ENCODE measurements at regions not wholly inside any gene's neighbourhood (a gene's known extent, or its start where the extent isn't known, plus 50 kb on each side); places are given as distances from the start of the nearest gene placed in this dataset.

DNA sequence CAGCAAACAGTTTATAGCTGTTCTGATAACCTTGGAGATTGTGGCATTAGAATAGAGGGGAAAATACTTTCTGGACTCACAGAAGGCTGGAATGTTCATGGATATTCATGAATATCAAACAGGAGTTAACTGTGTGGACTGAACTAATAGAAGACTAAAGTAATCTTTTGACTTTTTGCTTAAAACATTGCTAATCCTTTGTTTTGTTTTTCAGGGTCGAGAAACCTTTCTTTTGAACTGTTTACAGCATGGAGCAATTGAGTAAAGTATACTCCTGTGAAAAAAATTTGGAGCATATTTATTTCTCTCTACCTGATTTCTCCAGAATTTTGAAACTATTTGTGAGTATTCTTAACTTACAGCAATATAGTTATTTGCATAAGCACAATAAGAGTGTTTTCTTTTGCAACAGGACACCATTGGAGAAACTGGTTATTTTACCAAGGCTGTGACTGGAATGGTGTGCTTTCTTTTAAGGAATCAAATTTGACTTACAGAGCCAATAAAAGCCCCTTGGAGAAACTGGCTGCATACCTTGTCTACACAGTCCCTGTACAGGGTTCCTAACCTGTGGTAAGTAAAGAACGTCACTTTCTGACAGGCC lies 821.6 kb downstream of the TBC1D22A start:
- DNase-seq (ENCODE audit: insufficient read length, low spot score) (no peak), FAIRE-seq (no peak)

DNA sequence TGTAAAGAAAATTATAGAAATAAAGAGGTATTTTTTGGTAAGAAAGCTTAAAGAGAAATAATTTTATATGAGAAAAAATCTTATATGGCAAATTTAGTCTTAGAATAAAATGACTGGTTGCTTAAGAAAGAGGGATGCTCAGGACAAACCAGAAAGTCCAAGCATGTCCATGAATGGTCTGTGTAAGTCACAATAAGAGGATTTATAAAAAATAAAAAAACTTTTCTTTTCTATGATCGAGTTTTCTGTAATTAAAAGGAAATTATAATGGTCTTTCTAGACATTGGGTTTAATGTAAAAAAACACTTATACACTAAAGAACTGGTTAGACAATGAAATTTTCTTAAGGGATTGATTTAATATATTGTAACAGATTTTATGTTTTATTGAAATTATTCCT lies 819.6 kb downstream of the TBC1D22A start:
- DNase-seq (ENCODE audit: insufficient read length, low spot score) (no peak), FAIRE-seq (no peak)

DNA sequence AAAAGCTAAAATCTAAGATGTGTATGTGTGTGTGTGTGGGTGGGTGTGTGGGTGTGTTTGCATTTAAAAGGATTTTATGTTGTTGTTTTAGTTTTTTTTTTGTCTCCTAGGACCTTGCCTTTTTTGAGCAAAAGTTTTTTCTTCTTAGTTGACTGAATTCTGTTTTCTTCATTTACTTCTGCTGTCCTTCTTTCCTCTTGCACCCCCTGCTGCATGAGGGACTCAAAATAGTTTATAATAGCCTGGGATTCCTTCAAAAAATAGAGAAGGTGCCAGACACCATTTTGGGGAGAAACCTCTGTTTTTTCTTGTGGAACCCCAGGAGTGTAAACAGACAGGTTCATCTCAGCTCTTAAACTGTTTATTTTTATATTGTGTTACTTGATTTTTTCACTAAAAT lies 817.7 kb downstream of the TBC1D22A start:
- DNase-seq (ENCODE audit: insufficient read length, low spot score) (no peak), FAIRE-seq (no peak)

DNA sequence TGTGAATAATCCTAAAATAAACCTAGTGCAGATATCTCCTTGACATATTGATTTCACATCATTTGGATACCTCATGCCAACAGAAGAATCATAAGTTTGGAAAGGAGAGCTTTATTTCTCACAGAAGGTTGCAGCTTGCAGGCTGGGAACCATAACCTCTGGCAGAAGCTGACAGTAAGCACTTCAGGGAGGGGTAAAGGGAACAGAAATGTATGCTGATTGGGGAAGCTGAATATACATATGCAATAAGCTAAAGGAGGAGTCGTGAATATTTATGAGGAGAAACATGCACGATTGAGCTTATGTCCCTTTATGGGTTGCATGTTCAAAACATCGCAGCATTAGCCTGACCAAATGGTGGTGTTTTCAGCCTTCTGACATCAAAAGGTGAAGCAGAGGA lies 814.5 kb downstream of the TBC1D22A start:
- DNase-seq (ENCODE audit: insufficient read length, low spot score) (no peak), FAIRE-seq (no peak)

DNA sequence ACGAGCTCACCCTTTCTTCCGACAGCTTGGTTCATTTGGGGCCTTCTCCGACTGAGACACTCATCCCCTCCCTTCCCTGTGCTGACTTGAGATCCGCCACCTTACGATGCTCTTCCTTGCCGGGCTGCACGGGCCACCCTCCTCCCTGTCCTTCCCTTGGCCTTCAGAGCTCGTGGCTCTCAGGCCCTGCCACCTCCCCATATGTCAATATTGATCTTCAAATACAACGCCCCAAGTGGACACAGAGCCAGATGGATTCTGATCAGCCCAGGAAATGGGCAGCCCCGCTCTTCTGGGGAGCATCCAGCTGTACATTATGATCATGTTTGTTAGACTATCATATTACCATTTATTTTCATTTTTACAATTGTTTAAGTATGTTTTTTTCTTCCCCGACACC lies 812.8 kb downstream of the TBC1D22A start:
- no peak for DNase-seq (ENCODE audit: insufficient read length, low spot score)
- FAIRE-seq: no peak

DNA sequence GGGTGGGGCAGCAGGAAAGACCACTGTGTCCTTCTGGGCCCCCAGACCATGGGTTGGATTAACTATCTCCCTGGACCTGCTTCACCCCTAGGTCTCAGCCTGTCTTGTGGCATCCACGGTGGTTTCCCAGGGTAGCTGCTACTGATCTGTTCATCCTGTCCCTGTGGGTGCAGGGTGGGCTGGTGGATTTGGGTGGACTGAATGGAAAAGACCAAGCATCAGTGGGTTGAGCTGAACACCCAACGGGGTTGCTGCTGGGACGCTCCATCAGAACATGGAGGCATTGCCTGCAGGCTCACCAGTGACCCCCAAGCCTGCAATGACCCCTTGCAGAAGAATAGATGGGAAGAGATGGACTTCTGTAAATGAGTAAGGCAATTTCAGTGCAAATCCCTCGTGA lies 812.1 kb downstream of the TBC1D22A start:
- DNase-seq (ENCODE audit: insufficient read length, low spot score) (no peak), FAIRE-seq (no peak)

DNA sequence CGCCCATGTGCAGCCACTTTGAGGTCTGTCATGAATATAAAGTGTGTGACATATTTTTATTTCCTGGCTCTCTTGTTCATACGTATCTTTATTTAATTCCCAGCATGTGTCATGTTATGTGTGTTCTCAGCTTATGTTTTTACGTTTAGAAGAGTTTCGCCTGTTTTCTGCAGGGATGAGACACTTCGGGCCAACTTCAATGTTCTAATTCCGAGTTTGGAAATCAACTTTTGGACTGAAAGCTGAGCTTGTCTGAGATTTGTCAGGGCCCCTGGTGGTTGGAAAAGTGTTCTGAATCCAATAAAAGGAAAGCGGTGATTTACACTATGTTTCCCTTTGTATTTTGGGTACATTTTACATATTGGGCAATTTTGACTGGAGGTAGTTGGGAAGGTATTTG lies 810.7 kb downstream of the TBC1D22A start:
- DNase-seq (ENCODE audit: insufficient read length, low spot score): no peak
- FAIRE-seq: no peak

DNA sequence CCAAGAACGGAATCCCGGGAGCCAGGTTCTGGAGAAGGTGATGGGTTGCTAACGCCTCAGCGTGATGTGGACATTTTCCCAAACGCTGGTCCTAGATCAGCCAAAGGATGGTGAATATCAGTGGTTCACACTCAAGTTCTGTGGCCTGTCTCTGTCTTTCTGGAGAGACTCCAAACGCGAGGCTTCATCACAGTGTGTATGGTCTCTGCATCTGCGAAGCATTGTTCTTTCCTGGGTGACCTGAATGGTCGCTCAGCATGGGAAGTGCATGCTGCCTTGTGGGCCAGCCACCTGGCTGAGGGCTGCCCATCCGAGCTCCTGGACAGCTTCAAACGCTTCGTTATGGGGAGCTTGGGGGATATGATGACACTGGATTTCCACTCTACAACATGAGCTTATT lies 810.0 kb downstream of the TBC1D22A start:
- DNase-seq (ENCODE audit: insufficient read length, low spot score) (no peak), FAIRE-seq (no peak)

DNA sequence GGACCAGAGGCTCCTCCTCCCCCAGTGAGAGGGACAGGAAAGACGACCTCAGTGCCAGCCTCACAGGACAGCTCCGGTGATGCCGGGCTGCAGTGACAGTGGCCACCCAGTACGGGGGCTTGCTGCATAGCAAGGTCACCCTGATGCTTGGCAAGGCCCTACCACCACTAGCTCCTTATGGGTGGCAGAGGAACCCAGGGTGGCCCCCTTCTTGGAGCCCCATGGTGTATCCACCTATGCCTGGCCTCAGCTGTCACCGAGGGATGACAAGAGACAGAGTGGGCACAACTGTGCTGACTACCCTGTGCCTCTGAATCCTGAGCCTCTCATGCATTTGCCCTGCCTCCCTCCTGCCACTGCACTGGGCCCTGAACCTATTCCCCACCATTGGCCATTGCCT lies 809.2 kb downstream of the TBC1D22A start:
- DNase-seq (ENCODE audit: insufficient read length, low spot score) (no peak), FAIRE-seq (no peak)

DNA sequence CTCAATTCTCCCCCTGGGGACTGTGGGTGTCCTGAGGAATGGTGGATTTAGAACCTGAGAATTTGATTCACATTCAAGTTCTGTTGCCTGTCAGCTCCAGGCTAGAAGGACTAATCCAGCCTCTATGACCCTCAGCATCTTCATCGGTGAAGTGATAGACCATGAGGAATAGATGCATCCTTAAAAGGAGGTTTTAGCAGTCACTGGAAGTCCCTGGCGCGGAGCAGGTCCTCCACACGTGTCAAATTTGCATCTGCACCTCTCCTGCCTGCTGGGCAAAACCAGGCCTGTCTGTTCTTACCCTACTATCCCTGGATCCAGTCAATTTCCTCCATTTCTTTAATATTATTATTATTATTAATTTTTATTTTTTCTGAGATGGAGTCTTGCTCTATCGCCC lies 808.4 kb downstream of the TBC1D22A start:
- FAIRE-seq: no peak
- DNase-seq (ENCODE audit: insufficient read length, low spot score): no peak

DNA sequence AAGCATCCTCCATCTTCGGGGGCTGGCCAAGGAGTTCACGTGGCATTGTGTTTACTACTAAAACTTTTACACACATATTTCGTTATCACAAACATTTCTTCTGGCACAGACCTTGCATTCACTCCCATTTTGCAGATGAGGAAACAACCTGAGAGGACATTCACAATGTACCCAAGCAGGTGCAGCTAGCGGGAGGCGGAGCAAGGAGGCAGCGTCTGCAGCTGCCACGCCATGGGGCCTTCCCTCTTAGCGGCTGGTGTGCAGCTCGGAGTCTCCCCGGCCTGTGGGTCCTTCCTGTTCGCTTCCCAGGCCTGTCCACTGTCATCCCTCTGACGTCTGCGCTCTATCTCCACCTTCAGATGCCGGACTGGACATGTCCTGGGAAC lies 807.8 kb downstream of the TBC1D22A start:
- FAIRE-seq (no peak), DNase-seq (ENCODE audit: insufficient read length, low spot score) (no peak)

DNA sequence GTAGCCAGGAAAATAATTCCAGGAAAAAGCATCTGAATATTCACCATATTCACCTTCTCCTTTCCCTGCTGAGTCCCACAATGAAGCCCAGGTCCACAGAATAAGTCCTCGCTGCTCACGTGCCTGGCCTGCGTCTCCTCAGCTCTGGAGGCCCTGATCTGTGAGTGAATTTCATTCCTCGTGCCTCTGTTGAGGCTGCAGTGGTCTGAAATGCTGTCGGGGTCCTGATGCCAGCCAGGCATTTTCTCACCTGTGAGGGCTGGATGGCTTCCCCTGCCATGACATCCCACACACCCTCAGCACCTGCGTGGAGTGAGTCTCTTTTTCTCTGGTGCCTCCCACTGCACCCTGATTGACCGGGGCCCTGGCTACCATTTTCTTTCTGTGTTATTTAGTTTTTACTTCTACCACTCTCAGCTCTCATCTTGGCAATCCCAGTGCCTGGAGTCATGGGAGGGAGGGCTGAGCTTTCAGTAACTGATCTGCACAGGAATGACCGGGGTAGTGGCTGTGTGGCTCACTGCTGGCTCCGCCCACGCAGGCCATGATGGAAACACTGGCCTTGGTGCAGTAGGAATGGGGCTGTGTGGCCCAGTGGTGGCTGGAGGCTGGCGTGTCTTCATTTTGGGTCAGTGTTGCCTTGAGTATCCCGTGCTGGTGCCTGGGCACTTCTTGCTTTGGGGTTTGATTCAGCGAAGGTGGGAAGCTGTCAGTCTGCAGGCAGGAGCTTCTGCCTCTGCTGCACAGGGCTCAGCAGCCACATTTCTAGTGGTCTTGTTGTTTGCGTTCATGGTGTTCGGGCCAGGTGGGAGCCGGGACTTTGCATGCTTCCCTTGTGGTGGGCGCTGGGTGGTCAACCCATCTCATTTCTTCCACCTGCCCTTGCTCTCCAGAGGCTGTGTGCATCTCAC lies 807.2 kb downstream of the TBC1D22A start:
- FAIRE-seq: no peak

DNA sequence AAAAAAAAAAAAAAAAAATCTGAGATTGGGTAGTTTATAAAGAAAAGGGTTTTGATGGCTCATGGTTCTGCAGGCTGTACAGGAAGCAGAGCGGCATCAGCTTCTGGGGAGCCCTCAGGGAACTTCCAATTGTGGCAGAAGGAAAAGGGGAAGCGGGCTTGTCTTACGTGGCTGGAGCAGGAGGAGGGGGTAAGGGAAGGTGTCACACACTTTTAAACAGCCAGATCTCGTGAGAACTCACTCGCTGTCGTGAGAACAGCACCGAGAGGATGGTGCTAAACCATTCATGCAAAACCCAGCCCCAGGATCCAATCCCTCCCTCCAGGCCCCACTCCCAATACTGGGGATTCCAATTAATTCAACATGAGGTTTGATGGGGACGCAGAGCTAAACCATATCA lies 806.2 kb downstream of the TBC1D22A start:
- no peak for DNase-seq (ENCODE audit: insufficient read length, low spot score)
- no peak for FAIRE-seq

More for the DNA sequence above, 807.2 kb downstream of the TBC1D22A start:
- DNase-seq (ENCODE audit: insufficient read length, low spot score): no peak

DNA sequence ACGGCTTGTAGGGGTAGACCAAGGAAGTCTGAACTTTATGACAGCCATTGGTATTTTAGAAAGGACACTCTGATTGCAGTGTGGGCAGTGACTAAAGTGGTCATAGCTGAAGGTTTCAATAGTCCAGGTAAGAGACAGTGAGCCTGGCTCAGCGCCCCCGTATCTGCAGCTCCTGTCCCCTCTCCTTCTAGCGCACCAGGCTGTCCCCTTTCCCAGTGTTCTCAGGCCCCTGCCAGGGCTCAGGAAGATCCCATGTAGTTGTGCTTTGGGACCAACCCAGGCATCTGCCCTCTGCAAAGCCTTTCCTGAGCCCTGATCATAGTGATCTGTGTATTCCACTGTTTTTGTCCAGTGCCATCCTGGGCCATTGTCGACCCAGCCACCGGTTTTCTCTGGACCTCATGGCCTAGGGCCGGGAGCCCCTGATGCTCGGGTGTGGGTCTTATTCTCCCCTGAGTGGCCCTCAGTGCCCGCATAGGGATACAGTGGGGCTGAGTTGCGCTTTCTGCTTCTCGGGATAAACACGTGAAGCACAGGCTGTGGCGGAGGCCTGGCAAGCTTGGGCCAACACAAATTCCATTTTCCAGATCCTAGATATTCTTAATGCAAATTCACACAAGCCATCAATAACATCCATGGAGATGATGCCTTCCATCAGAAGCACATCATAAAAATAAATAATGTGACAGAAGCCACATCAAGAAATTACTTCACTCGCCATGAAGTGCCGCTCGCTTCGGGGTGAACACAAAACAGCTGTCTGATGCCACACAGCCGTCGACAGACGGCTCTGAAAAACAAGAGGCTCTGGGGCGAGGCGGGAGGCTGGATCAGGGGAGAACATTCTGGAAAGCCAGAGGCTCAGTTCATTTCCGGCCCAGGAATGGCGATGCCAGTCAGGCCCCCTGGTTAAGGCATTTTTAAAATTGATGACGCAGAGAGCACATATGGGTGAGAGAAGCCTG lies 805.0 kb downstream of the TBC1D22A start:
- FAIRE-seq (no peak), DNase-seq (ENCODE audit: insufficient read length, low spot score) (no peak)

DNA sequence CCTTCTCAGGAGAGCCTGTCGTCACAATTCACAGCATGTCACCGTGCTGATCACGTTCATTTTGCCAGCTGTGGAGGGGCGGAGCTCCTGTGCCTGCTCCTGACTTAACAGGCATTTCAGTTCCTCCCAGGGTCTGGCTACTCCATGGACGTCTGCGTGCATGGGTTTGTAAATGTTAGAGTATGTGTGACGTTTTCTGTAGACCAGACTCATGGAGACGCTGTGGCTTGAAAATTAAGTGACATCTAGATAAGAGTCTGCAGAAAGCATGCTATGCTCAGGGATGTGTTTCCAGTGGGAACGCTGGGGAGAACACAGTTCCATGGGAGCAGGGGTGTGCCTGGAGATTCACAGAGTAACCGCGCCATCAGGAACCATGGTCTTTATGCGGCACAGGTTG lies 804.0 kb downstream of the TBC1D22A start:
- FAIRE-seq: no peak
- no peak for DNase-seq (ENCODE audit: insufficient read length, low spot score)

DNA sequence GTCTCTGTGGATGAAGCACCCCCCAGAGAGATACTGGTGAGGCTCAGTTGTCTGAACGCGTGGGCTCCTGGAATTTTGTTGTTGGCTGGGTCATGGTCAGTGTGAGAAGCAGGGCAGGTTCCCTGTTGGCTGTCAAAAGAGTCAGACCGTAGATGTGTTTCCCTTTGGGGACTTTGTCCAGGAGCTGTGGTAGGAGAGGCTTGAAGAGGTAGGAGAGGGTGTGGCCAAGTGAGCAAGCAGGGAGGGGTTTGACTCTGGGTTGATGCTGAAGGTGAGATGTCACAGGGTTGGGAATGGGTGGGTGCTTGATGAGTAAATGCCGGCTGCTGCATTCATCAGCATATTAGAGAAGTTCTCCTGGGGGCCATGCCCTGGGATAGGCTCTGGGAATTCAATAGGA lies 803.2 kb downstream of the TBC1D22A start:
- DNase-seq (ENCODE audit: insufficient read length, low spot score) (no peak), FAIRE-seq (no peak)

DNA sequence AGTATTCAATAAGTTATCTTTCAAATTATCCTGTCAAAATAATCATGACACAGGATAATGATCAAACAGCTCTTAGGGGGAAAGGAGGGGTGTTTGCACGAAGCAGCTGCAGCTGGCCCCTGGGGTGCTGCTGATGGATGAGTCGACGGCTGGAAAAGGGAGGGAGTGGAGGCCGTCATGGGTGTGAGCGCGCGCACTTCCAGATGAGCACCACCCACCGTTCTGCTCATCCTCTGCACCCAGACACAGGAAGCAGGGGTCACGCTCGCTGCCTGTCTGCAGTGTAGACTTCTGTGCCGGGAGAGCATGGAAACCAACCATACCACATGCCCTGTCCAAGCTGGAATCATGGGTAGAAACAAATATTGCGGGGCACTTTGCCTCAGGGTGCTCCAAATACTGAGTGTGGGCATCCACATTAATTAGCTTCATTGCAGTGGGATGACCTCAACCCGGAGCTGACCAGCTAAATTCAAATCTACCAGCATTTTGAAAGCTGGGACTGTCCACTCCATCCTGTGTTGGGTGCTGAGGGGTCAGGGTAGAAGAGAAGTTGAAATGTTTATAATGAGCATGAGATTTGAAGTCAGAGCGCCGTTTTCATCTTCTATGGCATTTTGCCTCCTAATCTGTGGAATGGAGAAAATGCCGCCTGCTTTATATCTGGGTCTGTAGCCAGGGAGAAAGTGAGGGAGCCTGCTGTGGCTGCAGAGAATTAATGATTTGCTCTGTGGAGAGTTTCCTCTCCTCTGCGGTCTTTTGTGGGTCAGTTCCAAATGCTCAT lies 802.4 kb downstream of the TBC1D22A start:
- DNase-seq (ENCODE audit: insufficient read length, low spot score) (no peak), FAIRE-seq (no peak)

DNA sequence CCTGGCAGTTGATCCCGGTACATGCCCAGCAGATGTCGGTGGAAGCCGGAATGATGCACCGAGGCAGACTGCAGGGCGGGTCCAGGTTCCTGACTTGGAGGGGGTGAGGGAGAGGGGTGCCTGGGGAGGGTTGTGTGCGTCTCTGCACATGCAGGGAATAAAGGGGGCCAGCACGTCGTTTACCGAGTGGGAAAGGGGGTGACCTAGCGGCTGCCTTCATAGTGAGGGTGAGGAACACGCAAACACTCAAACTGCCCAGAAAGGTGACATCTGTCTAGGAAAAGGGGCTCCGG lies 801.7 kb downstream of the TBC1D22A start:
- FAIRE-seq (no peak), DNase-seq (ENCODE audit: insufficient read length, low spot score) (no peak)

DNA sequence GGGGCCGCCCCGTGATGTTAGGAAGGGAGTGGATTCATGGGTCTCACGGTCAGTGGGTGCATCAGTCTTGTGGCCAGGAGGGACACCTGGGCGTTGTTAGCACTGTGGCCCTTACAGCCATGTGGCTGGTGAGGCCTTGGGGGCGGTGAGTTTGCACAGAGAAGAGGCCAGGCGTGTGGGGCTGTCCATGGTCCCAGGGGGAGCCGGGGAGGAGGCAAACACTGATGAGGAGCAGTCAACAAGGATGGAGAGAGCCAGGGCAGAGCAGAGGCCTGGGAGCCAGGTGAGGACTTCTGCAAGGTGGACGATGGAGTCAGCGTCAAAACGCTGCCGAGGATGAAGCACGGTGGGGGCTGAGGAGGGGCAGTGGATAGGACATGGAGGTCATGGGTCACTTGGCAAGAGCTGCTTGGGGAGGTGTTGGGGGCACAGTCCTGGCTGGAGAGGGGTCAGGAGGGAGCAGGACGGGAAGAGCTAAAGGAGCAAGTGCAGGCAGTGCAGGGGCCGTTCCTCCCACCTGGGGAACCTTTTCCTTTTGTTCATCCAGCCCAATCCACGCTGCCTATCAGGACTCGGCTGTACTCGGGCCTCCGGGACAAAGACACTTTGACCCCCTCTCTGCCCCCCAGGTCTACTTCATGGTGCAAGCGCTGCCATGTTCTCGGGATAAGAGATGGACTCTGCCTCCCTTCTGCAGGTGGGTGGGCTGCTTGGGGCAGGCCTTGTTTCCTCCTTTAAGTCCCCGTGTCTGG lies 801.1 kb downstream of the TBC1D22A start:
- DNase-seq (ENCODE audit: insufficient read length, low spot score): no peak
- FAIRE-seq: no peak

DNA sequence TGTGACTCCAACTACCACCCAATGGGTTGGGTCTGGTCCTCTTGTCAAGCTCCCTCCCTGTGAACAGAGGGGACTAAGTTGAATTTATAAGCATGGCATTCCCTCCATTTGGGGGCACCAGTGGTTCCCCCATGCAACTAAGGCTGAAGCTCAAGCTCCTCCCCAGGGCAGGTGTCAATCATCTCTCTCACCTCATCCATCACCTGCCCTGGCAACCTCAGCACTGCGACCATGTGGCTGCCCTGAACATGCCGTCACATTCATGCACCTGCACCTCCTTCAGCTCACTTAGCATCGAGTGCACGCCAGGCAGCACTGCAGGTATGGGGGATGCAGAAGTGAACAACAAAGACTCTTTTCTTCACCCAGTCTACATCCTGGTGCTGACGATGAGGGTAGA lies 799.3 kb downstream of the TBC1D22A start:
- FAIRE-seq (no peak), DNase-seq (ENCODE audit: insufficient read length, low spot score) (no peak)

Measured in HTR-8/SVneo (cell line).